H1 (cell line): ENCODE measurements at regions not wholly inside any gene's neighbourhood (a gene's known extent, or its start where the extent isn't known, plus 50 kb on each side); places are given as distances from the start of the nearest gene placed in this dataset.

ENCODE experiments used
- CTCF ChIA-PET: fragments of 300-600 bp; sonication (Branson Sonifier 250); formaldehyde crosslinking; loops from one replicate; lab custom pipeline; 2021; ENCODE audit not compliant: partially characterized antibody; lab: Charles Lee
- POLR2A ChIA-PET: fragments of 300-600 bp; sonication (Branson Sonifier 250); formaldehyde crosslinking; loops from one replicate; lab custom pipeline; 2021; ENCODE audit warnings: inconsistent platforms; ENCODE audit not compliant: partially characterized antibody; lab: Charles Lee
- DNase-seq, 2 experiments: peaks; one replicate each; pipeline versions ENCODE4 v3.0.0 to v3.0.0-alpha.2; 2010 to 2022; ENCODE audit warnings: low spot score in 2 of 2, low read depth in 1 of 2, mixed read lengths in 1 of 2
- FAIRE-seq: peaks from 2 replicates; lab custom pipeline; 2011; peaks lifted over from hg19 to GRCh38; lab: Jason Lieb, UNC
- H2AFZ ChIP-seq: 2 replicates; pipeline ENCODE4 v1.8.1; 2012; ENCODE audit warnings: low read length, inconsistent platforms
- H2AK5ac ChIP-seq: 2 replicates; pipeline ENCODE4 v1.6.1; 2013; ENCODE audit warnings: low read depth, low read length
- H2BK120ac ChIP-seq: replicated peaks from 2 replicates; pipeline ENCODE3; 2013; ENCODE audit warnings: low read depth, low read length, inconsistent platforms
- H2BK12ac ChIP-seq: 2 replicates; pipeline ENCODE4 v1.6.1; 2013; ENCODE audit warnings: low read depth, low read length
- H2BK15ac ChIP-seq: 2 replicates; pipeline ENCODE4 v1.6.1; 2013; ENCODE audit warnings: low read length
- H2BK20ac ChIP-seq: 2 replicates; pipeline ENCODE4 v1.6.1; 2013; ENCODE audit warnings: low read length
- H2BK5ac ChIP-seq: 2 replicates; pipeline ENCODE4 v1.6.1; 2013; ENCODE audit warnings: low read depth, low read length
- H3K14ac ChIP-seq: 2 replicates; pipeline ENCODE4 v1.6.1; 2013; ENCODE audit warnings: inconsistent platforms; ENCODE audit not compliant: insufficient read length
- H3K18ac ChIP-seq: 2 replicates; pipeline ENCODE4 v1.6.1; 2013; ENCODE audit warnings: low read length; ENCODE audit errors: extremely low read depth
- H3K23ac ChIP-seq: 2 replicates; pipeline ENCODE4 v1.6.1; 2013; ENCODE audit warnings: inconsistent platforms; ENCODE audit not compliant: insufficient read length
- H3K23me2 ChIP-seq: 2 replicates; pipeline ENCODE4 v1.6.1; 2013; ENCODE audit warnings: low read depth, low read length
- H3K27ac ChIP-seq: 2 replicates; pipeline ENCODE4 v1.6.1; 2011; ENCODE audit warnings: low read depth, low read length, inconsistent platforms
- H3K27me3 ChIP-seq, 4 experiments: replicated peaks in 1 of 4; 1 replicate in 1 of 4; 2 replicates in 3 of 4; pipeline versions ENCODE4 v1.6.1 to v1.8.1; 2011 to 2013; ENCODE audit warnings: low read length in 3 of 4, mild to moderate bottlenecking in 3 of 4, inconsistent platforms in 2 of 4, mixed read lengths in 2 of 4, moderate library complexity in 1 of 4; ENCODE audit not compliant: control insufficient read depth in 3 of 4, insufficient read depth in 3 of 4; ENCODE audit errors: extremely low read depth in 1 of 4
- H3K36me3 ChIP-seq, 4 experiments: 2 replicates each; pipeline versions ENCODE4 v1.6.1 to v1.8.1; 2011 to 2013; ENCODE audit warnings: mild to moderate bottlenecking in 4 of 4, low read length in 3 of 4, moderate library complexity in 2 of 4, control low read depth in 1 of 4, inconsistent platforms in 1 of 4; ENCODE audit not compliant: insufficient read depth in 4 of 4, control insufficient read depth in 2 of 4
- H3K4ac ChIP-seq: replicated peaks from 2 replicates; pipeline ENCODE3; 2013; ENCODE audit warnings: low read length, low read depth, mixed read lengths, inconsistent platforms; ENCODE audit not compliant: insufficient read length
- H3K4me1 ChIP-seq, 4 experiments: replicated peaks in 1 of 4; 1 replicate in 1 of 4; 2 replicates in 3 of 4; pipeline versions ENCODE4 v1.6.1 to v1.8.1; 2011 to 2013; ENCODE audit warnings: low read length in 3 of 4, inconsistent platforms in 2 of 4, mixed read lengths in 1 of 4; ENCODE audit not compliant: insufficient read depth in 4 of 4, control insufficient read depth in 3 of 4
- H3K4me2 ChIP-seq, 2 experiments: 2 replicates each; pipeline versions ENCODE4 v1.6.1 to v1.8.1; 2011 to 2013; ENCODE audit warnings: low read depth in 2 of 2, low read length in 2 of 2, control low read depth in 1 of 2, inconsistent platforms in 1 of 2, mild to moderate bottlenecking in 1 of 2; ENCODE audit not compliant: insufficient read depth in 1 of 2
- H3K4me3 ChIP-seq, 4 experiments: fragments of 200-600, 300-600 bp in 1 of 4; sonication (generic), shearing (Covaris generic), sonication (Bioruptor Twin) in 1 of 4; 2 replicates each; pipeline versions ENCODE4 v1.5.1 to v1.8.1; 2011 to 2016; ENCODE audit warnings: low read length in 4 of 4, low read depth in 3 of 4, control low read depth in 2 of 4, inconsistent platforms in 2 of 4, mild to moderate bottlenecking in 2 of 4, mixed read lengths in 1 of 4, moderate library complexity in 1 of 4; ENCODE audit not compliant: insufficient read depth in 2 of 4; ENCODE audit errors: extremely low read depth in 1 of 4
- H3K56ac ChIP-seq: replicated peaks from 2 replicates; pipeline ENCODE3; 2013; ENCODE audit warnings: low read depth, mild to moderate bottlenecking, mixed read lengths, low read length, inconsistent platforms; ENCODE audit not compliant: insufficient read length
- H3K79me1 ChIP-seq: 2 replicates; pipeline ENCODE4 v1.6.1; 2013; ENCODE audit warnings: low read depth, low read length, control low read depth
- H3K79me2 ChIP-seq, 2 experiments: 2 replicates each; pipeline versions ENCODE4 v1.6.1 to v1.8.1; 2012 to 2013; ENCODE audit warnings: low read length in 2 of 2, mild to moderate bottlenecking in 2 of 2, inconsistent platforms in 1 of 2; ENCODE audit not compliant: insufficient read depth in 2 of 2, control insufficient read depth in 1 of 2
- H3K9ac ChIP-seq, 4 experiments: replicated peaks in 1 of 4; 1 replicate in 1 of 4; 2 replicates in 3 of 4; pipeline versions ENCODE4 v1.6.1 to v1.8.1; 2011 to 2013; ENCODE audit warnings: low read depth in 3 of 4, low read length in 3 of 4, control low read depth in 2 of 4, mild to moderate bottlenecking in 2 of 4, moderate library complexity in 2 of 4, inconsistent platforms in 1 of 4; ENCODE audit errors: extremely low read depth in 1 of 4
- H3K9me3 ChIP-seq, 2 experiments: 2 replicates each; pipeline versions ENCODE4 v1.6.1 to v1.8.1; 2012 to 2013; ENCODE audit warnings: mild to moderate bottlenecking in 2 of 2, moderate library complexity in 2 of 2, control low read depth in 1 of 2, inconsistent platforms in 1 of 2, low read depth in 1 of 2, low read length in 1 of 2, mixed read lengths in 1 of 2; ENCODE audit not compliant: insufficient read depth in 2 of 2
- H4K20me1 ChIP-seq, 2 experiments: replicated peaks in 1 of 2; 2 replicates each; pipeline versions ENCODE3 to v1.8.1; 2011 to 2013; ENCODE audit warnings: inconsistent platforms in 2 of 2, low read length in 2 of 2, mild to moderate bottlenecking in 1 of 2; ENCODE audit not compliant: insufficient read depth in 2 of 2, control insufficient read depth in 1 of 2
- H4K5ac ChIP-seq: 2 replicates; pipeline ENCODE4 v1.6.1; 2013; ENCODE audit warnings: low read length, low read depth, mixed read lengths, inconsistent platforms; ENCODE audit not compliant: insufficient read length
- H4K8ac ChIP-seq: 2 replicates; pipeline ENCODE4 v1.8.0; 2013; ENCODE audit warnings: mild to moderate bottlenecking, moderate library complexity, low read length, inconsistent platforms; ENCODE audit not compliant: insufficient read depth; ENCODE audit errors: extremely low read depth
- H4K91ac ChIP-seq: replicated peaks from 2 replicates; pipeline ENCODE3; 2013; ENCODE audit warnings: low read length, mixed read lengths, inconsistent platforms; ENCODE audit not compliant: insufficient read length
- CEBPB ChIP-seq: IDR thresholded peaks from 2 replicates; pipeline ENCODE4 v1.6.1; 2012; ENCODE audit warnings: low read depth, low read length
- GABPA ChIP-seq: IDR thresholded peaks from 2 replicates; pipeline ENCODE4 v1.6.1; 2011; ENCODE audit warnings: mild to moderate bottlenecking, low read length, moderate library complexity, borderline replicate concordance; ENCODE audit not compliant: insufficient read depth
- HDAC2 ChIP-seq, 2 experiments: fragments of 300-600 bp in 1 of 2; sonication (generic) in 1 of 2; IDR thresholded peaks; 2 replicates each; pipeline ENCODE4 v1.6.1; 2011 to 2012; ENCODE audit warnings: low read depth in 2 of 2, low read length in 2 of 2, mild to moderate bottlenecking in 2 of 2, moderate library complexity in 2 of 2, borderline replicate concordance in 1 of 2, inconsistent platforms in 1 of 2
- KDM5A ChIP-seq: fragments of 200-600 bp; IDR thresholded peaks from 2 replicates; pipeline ENCODE4 v1.7.1; 2012; ENCODE audit warnings: mild to moderate bottlenecking, low read length, inconsistent platforms, mixed read lengths
- RAD21 ChIP-seq, 2 experiments: IDR thresholded peaks in 1 of 2; conservative IDR thresholded peaks in 1 of 2; 2 replicates each; pipeline ENCODE4 v1.6.1; 2011; ENCODE audit warnings: low read depth in 2 of 2, low read length in 2 of 2, improper control_type of control experiment in 1 of 2, inconsistent platforms in 1 of 2, mild to moderate bottlenecking in 1 of 2, moderate library complexity in 1 of 2
- SIX5 ChIP-seq: IDR thresholded peaks from 2 replicates; pipeline ENCODE4 v1.6.1; 2011; ENCODE audit warnings: mild to moderate bottlenecking, low read depth, low read length
- SP4 ChIP-seq: IDR thresholded peaks from 2 replicates; pipeline ENCODE4 v1.6.1; 2012; ENCODE audit warnings: low read length, inconsistent platforms
- SRF ChIP-seq: IDR thresholded peaks from 2 replicates; pipeline ENCODE4 v1.6.1; 2011; ENCODE audit warnings: mild to moderate bottlenecking, low read depth, low read length, moderate library complexity
- TAF1 ChIP-seq: IDR thresholded peaks from 2 replicates; pipeline ENCODE4 v1.6.1; 2011; ENCODE audit warnings: mild to moderate bottlenecking, low read depth, low read length
- TCF12 ChIP-seq: IDR thresholded peaks from 2 replicates; pipeline ENCODE4 v1.6.1; 2011; ENCODE audit warnings: low read depth, mild to moderate bottlenecking, low read length
- TF ChIP-seq, protein P1 (sequence below): IDR thresholded peaks from 2 replicates; pipeline ENCODE4 v1.6.1; 2012; ENCODE audit warnings: inconsistent platforms
- TF ChIP-seq, protein P2 (sequence below): IDR thresholded peaks from 2 replicates; pipeline ENCODE4 v1.6.1; 2011; ENCODE audit warnings: low read length, improper control_type of control experiment

GRCh38 chr2:139124271-139124670, 344.1 kb upstream of the NXPH2 start:
- H3K4me3 ChIP-seq = no peak overlapping the region
- TF ChIP-seq KDM5A (no peak), CEBPB (no peak), TCF12 (no peak), SIX5 (no peak), TAF1 (no peak), GABPA (no peak), HDAC2 (IDR thresholded peaks at IDR 0.05; ENCODE audit: borderline replicate concordance in 1 of 2, low read depth in 2 of 2, low read length in 2 of 2) (no peak), RAD21 (IDR thresholded peaks at IDR 0.05 in 1 of 2, conservative IDR thresholded peaks at IDR 0.05 in 1 of 2; ENCODE audit: low read depth in 2 of 2, low read length in 2 of 2) (no peak), SRF (no peak), SP4 (no peak)
- TF ChIP-seq, protein P1, sequence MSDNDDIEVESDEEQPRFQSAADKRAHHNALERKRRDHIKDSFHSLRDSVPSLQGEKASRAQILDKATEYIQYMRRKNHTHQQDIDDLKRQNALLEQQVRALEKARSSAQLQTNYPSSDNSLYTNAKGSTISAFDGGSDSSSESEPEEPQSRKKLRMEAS = no peak
- TF ChIP-seq, protein P2, sequence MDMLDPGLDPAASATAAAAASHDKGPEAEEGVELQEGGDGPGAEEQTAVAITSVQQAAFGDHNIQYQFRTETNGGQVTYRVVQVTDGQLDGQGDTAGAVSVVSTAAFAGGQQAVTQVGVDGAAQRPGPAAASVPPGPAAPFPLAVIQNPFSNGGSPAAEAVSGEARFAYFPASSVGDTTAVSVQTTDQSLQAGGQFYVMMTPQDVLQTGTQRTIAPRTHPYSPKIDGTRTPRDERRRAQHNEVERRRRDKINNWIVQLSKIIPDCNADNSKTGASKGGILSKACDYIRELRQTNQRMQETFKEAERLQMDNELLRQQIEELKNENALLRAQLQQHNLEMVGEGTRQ = no peak
- no peak for FAIRE-seq

More at GRCh38 chr2:139124271-139124670, 344.1 kb upstream of the NXPH2 start:
- Histone ChIP-seq H3K9ac (no peak overlapping the region), H4K20me1 (no peaks in the 10 kb centered on the region), H2BK12ac (no peak overlapping the region), H2BK120ac (no peak overlapping the region), H3K14ac (no peak overlapping the region), H3K27ac (no peak overlapping the region), H3K36me3 (no peaks in the 10 kb centered on the region), H3K23ac (no peak overlapping the region), H2AFZ (no peak overlapping the region), H3K4me1 (no peaks in the 10 kb centered on the region; a peak in 1 of 7 replicates), H2BK20ac (no peak overlapping the region), H3K23me2 (no peaks in the 10 kb centered on the region), H3K79me2 (no peaks in the 10 kb centered on the region), H3K56ac (no peak overlapping the region), H3K79me1 (no peaks in the 10 kb centered on the region), H3K4me2 (no peak overlapping the region), H4K8ac (no peak overlapping the region), H2BK5ac (no peak overlapping the region), H3K9me3 (no peaks in the 10 kb centered on the region), H4K5ac (no peak overlapping the region), H2BK15ac (no peak overlapping the region), H3K27me3 (no peaks in the 10 kb centered on the region), H2AK5ac (no peak overlapping the region), H3K18ac (no peak overlapping the region), H4K91ac (no peak overlapping the region), H3K4ac (no peak overlapping the region)
- no peak for DNase-seq
- CTCF ChIA-PET = no interaction called here
- POLR2A ChIA-PET = no interaction called here
